ENCODE measurements at regions not wholly inside any gene's neighbourhood (a gene's known extent, or its start where the extent isn't known, plus 50 kb on each side); places are given as distances from the start of the nearest gene placed in this dataset.

DNA sequence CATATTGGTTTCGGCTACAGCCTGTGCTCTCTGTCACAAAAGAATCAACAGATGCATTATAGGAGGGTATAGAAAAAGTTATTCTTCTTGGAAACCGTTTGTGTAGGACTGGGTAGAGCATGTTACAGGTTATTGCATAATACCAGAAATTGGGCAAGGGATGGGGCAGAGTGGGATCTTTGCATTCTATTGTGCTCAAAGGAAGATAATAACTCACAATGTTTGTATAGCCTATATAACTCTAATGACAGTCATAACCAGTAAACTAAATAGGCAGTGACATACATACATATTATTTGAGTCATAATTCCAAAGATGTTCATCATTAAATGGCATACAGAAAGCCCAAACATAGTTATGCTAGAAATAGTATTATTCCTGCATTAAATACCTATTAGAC is 179.7 kb downstream of the XPNPEP1 start:
- TF ChIP-seq EZH2 (IDR thresholded peaks at IDR 0.05) = no peak
- no peak for TF ChIP-seq POLR2AphosphoS5 (IDR thresholded peaks at IDR 0.05; ENCODE audit: borderline replicate concordance, low read depth, low read length)

All from SK-N-MC (cell line).